Astrocyte of the spinal cord (primary cell): ENCODE measurements at regions not wholly inside any gene's neighbourhood (a gene's known extent, or its start where the extent isn't known, plus 50 kb on each side); places are given as distances from the start of the nearest gene placed in this dataset.

ENCODE experiments used
- DNase-seq: peaks from one replicate; pipeline ENCODE4 v3.0.0; 2011; ENCODE audit warnings: low read depth, low spot score
- H3K4me3 ChIP-seq: 2 replicates; pipeline ENCODE4 v1.5.1; 2011; ENCODE audit warnings: low read depth, mild to moderate bottlenecking, low read length, moderate library complexity
- CTCF ChIP-seq: IDR thresholded peaks from 2 replicates; pipeline ENCODE4 v1.5.1; 2012; ENCODE audit warnings: low read depth, mild to moderate bottlenecking, low read length, inconsistent platforms
- in situ Hi-C: cut with HindIII; loops from 2 replicates; pipeline ENCODE4 v1.10.0; 2017; ENCODE audit warnings: low sequenced_read_pairs

DNA sequence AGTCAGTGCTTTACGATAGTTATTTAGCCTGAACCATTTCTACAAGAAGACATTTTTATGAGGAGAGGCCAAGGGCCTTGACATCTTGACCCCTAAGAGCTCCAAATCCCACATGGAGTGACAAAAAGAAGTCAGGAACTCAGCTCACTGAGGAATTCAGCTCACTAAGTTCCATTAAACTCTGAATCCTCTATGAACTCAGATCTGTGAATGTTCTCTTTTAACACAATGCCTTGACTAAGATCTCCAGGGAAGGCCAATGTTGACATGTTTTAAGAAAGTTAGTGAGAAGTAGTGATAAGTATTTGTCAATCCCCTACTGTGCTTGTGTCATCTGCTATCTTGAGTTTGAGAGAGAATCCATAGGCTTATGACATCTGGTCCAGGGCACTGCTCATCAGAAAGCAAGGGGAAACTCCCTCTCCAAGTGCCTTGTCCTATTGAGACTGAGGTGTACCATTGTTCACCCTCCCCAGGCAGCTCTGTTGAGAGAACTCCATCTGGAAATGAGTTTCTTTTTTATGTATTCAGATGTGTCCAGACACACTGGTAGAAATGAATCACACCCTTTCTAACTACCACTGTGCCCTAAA is 68.7 kb upstream of the PCDH19 start:
- no peak for DNase-seq
- no peak overlapping the region for H3K4me3 ChIP-seq
- in situ Hi-C loops, result no loop called here
- TF ChIP-seq CTCF, result no peak

- no peak for DNase-seq
- TF ChIP-seq CTCF, result no peak
- H3K4me3 ChIP-seq, result no peak overlapping the region
- in situ Hi-C loops, result no loop called here
These were observed 67.9 kb upstream of the PCDH19 start for GRCh38 chrX:100477958-100478357.

- in situ Hi-C loops, result no loop called here
- TF ChIP-seq CTCF, result no peak
- no peak overlapping the region for H3K4me3 ChIP-seq
- DNase-seq, result no peak
These were observed 67.4 kb upstream of the PCDH19 start for GRCh38 chrX:100477467-100477866.
